ENCODE measurements at regions not wholly inside any gene's neighbourhood (a gene's known extent, or its start where the extent isn't known, plus 50 kb on each side); places are given as distances from the start of the nearest gene placed in this dataset.

DNA sequence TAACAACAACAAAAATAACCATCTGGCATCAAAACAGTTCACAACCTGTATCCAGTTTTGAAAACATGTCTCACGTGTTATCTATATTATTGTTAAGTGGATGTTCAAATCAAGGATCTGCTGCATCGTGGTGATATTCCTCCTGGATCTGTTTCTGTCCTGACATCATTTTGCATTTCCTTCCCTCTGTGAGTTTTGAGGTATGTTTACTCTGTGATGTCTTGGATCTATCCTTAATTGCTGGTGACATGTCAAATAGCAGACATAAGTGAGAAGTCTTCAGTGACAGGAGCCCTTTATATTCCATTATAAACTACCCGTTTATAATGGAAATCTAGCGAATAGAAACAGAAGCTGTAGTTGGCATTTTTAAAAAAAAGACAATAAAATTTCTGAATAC lies 381.8 kb upstream of the NOX3 start:
- TF ChIP-seq CTCF (IDR thresholded peaks at IDR 0.05) = no peak
- no peak for TF ChIP-seq POLR2A (IDR thresholded peaks at IDR 0.05)

Data from breast epithelium (tissue), 3 donors.